Chondrocyte (in vitro differentiated cells): ENCODE measurements at regions not wholly inside any gene's neighbourhood (a gene's known extent, or its start where the extent isn't known, plus 50 kb on each side); places are given as distances from the start of the nearest gene placed in this dataset.
"Not testable (repeated sequence)": the region's sequence is repeated elsewhere in the genome, so short reads cannot be mapped to it uniquely, and the experiment has no call there.

Experiments used
- DNase-seq: peaks from one replicate; pipeline ENCODE4 v3.0.0; 2021; ENCODE audit warnings: mixed read lengths, low spot score
- H3K27ac Mint-ChIP-seq: one replicate; pipeline ENCODE4 v1.8.0; 2021; ENCODE audit warnings: mild to moderate bottlenecking, moderate library complexity, mixed read lengths; ENCODE audit not compliant: unreplicated experiment
- H3K27me3 Mint-ChIP-seq: 2 replicates; pipeline ENCODE4 v1.8.0; 2021; ENCODE audit warnings: low read depth, mixed read lengths
- H3K36me3 Mint-ChIP-seq: 2 replicates; pipeline ENCODE4 v1.8.0; 2021; ENCODE audit warnings: low read depth, mixed read lengths
- H3K4me1 Mint-ChIP-seq: 2 replicates; pipeline ENCODE4 v1.8.0; 2021; ENCODE audit warnings: low read depth, mild to moderate bottlenecking, mixed read lengths
- H3K4me3 Mint-ChIP-seq: one replicate; pipeline ENCODE4 v1.8.0; 2021; ENCODE audit warnings: mild to moderate bottlenecking, moderate library complexity, mixed read lengths; ENCODE audit not compliant: unreplicated experiment
- H3K9me3 Mint-ChIP-seq: 2 replicates; pipeline ENCODE4 v1.8.0; 2021; ENCODE audit warnings: low read depth, mixed read lengths
- CTCF ChIP-seq: fragments of 200-600 bp; sonication (generic); IDR thresholded peaks from 2 replicates; pipeline ENCODE4 v1.5.0; 2021; ENCODE audit warnings: antibody characterized with exemption, mild to moderate bottlenecking, moderate library complexity

- peaks cover 11% of the 10 kb centered on the region for H3K9me3 Mint-ChIP-seq
- no peak for TF ChIP-seq CTCF
- no peaks in the 10 kb centered on the region for H3K36me3 Mint-ChIP-seq
- no peak for DNase-seq
- no peak overlapping the region for H3K4me3 Mint-ChIP-seq
- H3K27me3 Mint-ChIP-seq = peaks cover 16% of the 10 kb centered on the region
- H3K4me1 Mint-ChIP-seq = no peaks in the 10 kb centered on the region
- H3K27ac Mint-ChIP-seq = no peak overlapping the region
Observed at GRCh38 chr15:91445695-91446228, 345.7 kb downstream of the SV2B start.

- no peak for TF ChIP-seq CTCF
- no peak for DNase-seq
- no peaks in the 10 kb centered on the region for H3K36me3 Mint-ChIP-seq
- H3K4me1 Mint-ChIP-seq = no peaks in the 10 kb centered on the region
- H3K4me3 Mint-ChIP-seq = no peak overlapping the region
- peaks cover 10% of the 10 kb centered on the region for H3K27me3 Mint-ChIP-seq
- peaks cover 14% of the 10 kb centered on the region for H3K9me3 Mint-ChIP-seq
- H3K27ac Mint-ChIP-seq = no peak overlapping the region
Observed at GRCh38 chr15:91447991-91448644, 348.1 kb downstream of the SV2B start.

DNA sequence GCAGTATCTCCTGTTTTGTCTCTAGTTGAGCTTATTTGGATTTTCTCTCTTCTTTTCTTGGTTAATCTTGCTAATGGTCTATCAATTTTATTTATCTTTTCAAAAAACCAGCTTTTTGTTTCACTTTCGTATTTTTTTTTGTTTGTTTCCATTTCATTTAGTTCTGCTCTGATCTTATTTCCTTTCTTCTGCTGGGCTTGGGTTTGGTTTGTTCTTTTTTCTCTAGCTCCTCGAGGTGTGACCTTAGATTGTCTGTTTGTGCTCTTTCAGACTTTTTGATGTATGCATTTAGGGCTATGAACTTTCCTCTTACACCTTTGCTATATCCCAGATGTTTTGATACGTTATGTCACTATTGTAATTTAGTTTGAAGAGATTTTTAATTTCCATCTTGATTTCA, 353.3 kb downstream of the SV2B start:
- not testable (repeated sequence) for H3K27me3 Mint-ChIP-seq, H3K27ac Mint-ChIP-seq, H3K4me3 Mint-ChIP-seq, H3K4me1 Mint-ChIP-seq, DNase-seq, H3K36me3 Mint-ChIP-seq
- H3K9me3 Mint-ChIP-seq = peaks cover 28% of the 10 kb centered on the region

GRCh38 chr15:91456251-91456718, 356.2 kb downstream of the SV2B start:
- H3K4me1 Mint-ChIP-seq = peaks cover 2% of the 10 kb centered on the region
- DNase-seq = no peak
- no peak overlapping the region for H3K4me3 Mint-ChIP-seq
- peaks cover 26% of the 10 kb centered on the region for H3K9me3 Mint-ChIP-seq
- H3K27ac Mint-ChIP-seq = no peak overlapping the region
- H3K36me3 Mint-ChIP-seq = no peaks in the 10 kb centered on the region
- peaks cover 4% of the 10 kb centered on the region for H3K27me3 Mint-ChIP-seq
- no peak for TF ChIP-seq CTCF

- no peak for TF ChIP-seq CTCF
- Mint-ChIP-seq H3K9me3 (peaks cover 22% of the 10 kb centered on the region), H3K4me3 (no peak overlapping the region), H3K4me1 (peaks cover 2% of the 10 kb centered on the region), H3K36me3 (no peaks in the 10 kb centered on the region), H3K27ac (no peak overlapping the region), H3K27me3 (peaks cover 4% of the 10 kb centered on the region)
- DNase-seq = no peak
Observed at GRCh38 chr15:91456921-91457320, 356.9 kb downstream of the SV2B start.

- TF ChIP-seq CTCF = no peak
- peaks cover 4% of the 10 kb centered on the region for H3K27me3 Mint-ChIP-seq
- no peak overlapping the region for H3K4me3 Mint-ChIP-seq
- H3K4me1 Mint-ChIP-seq = peaks cover 2% of the 10 kb centered on the region
- H3K36me3 Mint-ChIP-seq = no peaks in the 10 kb centered on the region
- no peak overlapping the region for H3K27ac Mint-ChIP-seq
- H3K9me3 Mint-ChIP-seq = no peaks in the 10 kb centered on the region
- no peak for DNase-seq
Observed at GRCh38 chr15:91461377-91461776, 361.3 kb downstream of the SV2B start.
